Stimulated activated CD8-positive, alpha-beta memory T cell treated with anti-CD3 and anti-CD28 coated beads, Interleukin-7, amount 100 ng/mL, for 48 hours (primary cell): ENCODE measurements at regions not wholly inside any gene's neighbourhood (a gene's known extent, or its start where the extent isn't known, plus 50 kb on each side); places are given as distances from the start of the nearest gene placed in this dataset.
"Not testable (repeated sequence)": the region's sequence is repeated elsewhere in the genome, so short reads cannot be mapped to it uniquely, and the experiment has no call there.

Source experiments
- DNase-seq, 2 donors: peaks; one replicate each; pipeline ENCODE4 v3.0.0-alpha.2; 2020; ENCODE audit warnings: low read depth in 1 of 2; ENCODE audit errors: extremely low read depth in 1 of 2

DNA sequence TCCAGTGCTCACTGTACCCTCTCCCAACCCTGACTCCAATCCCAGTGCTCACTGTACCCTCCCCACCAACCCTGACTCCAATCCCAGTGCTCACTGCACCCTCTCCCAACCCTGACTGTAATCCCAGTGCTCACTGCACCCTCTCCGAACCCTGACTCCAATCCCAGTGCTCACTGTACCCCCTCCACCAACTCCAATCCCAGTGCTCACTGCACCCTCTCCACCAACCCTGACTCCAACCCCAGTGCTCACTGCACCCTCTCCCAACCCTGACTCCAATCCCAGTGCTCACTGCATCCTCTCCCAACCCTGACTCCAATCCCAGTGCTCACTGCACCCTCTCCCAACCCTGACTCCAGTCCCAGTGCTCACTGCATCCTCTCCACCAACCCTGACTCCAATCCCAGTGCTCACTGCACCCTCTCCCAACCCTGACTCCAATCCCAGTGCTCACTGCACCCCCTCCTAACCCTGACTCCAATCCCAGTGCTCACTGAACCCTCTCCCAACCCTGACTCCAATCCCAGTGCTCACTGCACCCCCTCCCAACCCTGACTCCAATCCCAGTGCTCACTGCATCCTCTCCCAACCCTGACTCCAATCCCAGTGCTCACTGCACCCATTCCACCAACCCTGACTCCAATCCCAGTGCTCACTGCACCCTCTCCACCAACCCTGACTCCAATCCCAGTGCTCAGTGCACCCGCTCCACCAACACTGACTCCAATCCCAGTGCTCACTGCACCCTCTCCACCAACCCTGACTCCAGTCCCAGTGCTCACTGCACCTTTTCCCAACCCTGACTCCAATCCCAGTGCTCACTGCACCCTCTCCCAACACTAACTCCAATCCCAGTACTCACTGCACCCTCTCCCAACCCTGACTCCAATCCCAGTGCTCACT, 136.3 kb upstream of the ZNF618 start:
- DNase-seq: not testable (repeated sequence)

DNA sequence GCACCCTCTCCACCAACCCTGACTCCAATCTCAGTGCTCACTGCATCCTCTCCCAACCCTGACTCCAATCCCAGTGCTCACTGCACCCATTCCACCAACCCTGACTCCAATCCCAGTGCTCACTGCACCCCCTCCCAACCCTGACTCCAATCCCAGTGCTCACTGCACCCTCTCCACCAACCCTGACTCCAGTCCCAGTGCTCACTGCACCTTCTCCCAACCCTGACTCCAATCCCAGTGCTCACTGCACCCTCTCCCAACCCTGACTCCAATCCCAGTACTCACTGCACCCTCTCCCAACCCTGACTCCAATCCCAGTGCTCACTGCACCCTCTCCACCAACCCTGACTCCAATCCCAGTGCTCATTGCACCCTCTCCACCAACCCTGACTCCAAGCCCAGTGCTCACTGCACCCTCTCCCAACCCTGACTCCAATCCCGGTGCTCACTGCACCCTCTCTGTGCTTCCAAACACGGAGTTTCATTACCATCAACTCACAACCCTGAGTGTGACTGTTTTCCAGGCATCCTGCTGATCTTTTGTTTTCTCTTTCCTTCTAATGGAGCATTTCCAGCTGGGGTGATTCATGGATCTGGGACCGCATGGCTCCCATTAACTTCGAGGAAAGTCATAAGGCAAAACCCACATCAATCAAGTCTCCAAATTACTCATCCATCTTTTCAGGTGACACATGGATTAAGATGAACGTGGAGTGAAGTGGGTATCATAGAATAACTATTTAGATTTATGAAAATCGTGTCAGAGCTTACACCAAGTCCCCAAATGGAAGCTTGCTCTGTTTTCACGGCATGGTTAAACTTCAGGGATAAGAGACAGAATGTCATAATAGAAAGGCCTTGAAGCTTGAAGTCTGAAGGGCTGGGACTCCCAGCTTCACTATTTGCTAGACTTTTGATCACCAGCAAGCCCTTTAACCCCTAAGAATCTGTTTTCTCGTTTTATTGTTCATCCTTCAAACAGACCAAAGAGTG, 135.3 kb upstream of the ZNF618 start:
- DNase-seq: not testable (repeated sequence)

DNA sequence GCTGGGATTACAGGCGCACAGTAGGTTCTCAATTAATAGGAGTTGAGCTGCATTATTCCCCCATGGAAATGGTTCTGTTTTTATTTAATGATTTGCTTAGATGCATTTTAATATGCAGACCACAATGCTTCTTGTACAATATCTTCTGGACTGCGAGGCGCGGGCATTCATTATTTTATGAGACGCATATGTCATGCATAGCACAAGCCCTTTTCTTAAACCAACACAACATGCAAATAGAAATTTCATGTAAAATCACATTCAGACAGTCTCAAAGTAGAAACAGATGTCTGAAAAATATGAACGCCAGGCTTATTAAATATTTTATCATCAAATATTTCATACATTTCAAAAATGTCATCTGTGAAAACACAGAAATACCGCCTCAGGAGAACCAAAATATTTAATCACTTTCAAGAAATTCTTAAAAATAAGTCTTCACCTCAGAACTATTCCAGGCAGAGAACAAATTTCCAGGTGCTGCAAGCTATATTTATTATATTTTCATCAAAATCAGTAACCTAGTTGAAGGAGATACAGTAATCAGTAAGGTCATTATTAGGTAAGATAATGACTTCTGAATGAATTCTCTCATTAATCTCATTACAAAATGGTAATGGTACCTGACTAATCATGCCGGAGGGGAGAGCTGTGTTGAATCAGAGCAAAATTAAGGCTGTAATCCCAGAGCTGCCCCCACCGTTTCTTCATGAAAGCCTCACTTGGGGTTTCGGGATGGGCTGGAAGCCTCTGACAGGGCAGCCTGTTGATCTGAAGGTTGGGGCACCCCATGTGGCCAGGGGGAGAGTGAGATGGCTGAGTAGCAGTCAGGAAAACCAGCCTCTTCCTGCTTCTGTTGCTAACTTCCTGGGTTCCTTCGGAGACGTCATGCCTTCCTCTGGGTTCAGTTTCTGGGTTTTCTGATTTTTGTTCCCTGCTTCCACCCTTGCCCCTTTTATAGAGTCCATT, 133.9 kb upstream of the ZNF618 start:
- DNase-seq: no peak

DNA sequence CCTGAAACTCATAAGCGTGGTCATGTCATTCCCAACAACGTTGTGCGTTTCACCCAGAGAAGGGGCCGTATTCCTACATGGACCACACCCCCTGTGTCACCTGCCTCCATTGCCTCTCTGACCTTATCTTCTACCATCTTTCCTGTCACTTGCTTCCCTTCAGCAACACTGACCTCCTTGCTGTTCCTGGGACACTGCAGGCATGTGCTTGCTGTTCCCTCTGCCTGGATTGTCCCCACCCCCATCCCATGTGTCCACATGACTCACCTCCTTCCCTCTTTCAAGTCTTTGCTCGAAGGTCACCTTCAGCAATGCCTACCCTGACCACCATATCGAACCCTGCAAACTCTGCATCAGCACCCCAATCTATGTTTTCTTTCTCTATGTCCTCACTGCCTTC, 133.2 kb upstream of the ZNF618 start:
- no peak for DNase-seq

DNA sequence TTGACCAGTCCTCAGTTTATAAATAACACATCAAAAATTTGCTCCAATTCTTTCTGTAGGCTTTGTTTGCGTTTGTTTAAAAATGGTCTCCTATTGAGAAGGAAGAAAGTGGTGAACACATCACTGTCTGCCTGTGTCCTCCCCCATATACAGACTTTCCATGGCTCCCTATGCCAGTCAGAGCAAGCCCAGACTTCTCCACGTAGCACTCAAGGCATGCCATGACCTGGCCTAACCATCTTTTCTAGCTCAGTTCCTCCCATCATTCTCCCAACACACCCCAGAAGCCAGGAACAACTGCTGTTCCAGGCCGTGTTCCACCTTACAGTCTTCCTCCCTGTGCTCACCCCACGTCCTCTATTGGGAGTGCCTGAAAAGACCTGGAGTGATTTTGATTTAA, 129.6 kb upstream of the ZNF618 start:
- no peak for DNase-seq

DNA sequence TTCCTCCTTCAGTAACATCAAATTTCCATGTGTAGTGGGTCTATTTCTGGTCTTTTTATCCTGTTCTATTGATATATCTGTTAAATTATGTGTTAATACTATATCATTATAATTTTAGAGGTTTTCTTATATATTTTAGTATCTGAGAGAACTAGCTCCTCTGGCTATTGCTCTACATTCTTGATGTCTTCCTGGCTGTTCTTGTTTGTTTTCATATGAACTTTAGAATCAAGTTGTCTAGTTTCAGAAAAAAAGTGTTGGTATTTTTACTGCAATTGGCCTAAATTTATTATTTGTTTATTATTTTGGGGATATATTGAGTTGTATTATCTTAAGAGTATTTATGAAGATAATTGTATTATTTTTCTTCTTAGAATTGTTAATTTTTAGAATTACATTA, 128.0 kb upstream of the ZNF618 start:
- DNase-seq: no peak

DNA sequence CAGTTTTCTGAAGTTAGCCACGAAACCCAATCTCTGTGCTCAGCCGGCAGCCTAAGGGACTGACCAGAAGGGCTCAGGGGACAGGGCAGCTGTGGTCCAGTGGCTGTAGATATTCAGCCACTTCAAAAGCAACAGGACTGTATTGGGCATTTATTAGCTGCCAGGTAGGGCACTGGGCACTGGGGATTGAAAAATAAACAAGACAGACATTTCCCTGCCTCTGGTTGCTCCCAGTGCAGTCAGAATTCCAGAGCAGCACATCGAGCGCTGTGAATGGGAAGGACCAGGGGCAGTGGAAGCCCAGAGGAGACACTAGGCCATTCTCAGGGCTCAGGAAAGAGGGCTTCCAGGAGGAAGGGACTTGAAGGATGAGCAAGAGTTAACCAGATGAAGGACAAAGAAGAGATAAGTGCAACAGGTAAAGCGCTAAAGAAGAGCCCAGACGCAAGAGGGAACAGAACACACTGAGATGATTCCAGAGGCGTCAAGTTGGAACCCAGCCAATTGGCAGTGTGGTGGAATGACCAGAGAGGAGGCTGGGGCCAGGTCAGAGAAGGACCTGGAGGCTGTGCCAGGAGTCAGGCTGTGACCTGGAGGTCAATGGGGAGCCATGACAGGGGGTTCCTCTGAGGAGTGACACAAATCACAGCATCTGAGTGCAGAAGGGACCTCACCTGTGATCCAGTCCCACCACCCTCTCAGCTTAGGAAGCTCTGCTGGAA, 122.5 kb upstream of the ZNF618 start:
- DNase-seq: no peak

DNA sequence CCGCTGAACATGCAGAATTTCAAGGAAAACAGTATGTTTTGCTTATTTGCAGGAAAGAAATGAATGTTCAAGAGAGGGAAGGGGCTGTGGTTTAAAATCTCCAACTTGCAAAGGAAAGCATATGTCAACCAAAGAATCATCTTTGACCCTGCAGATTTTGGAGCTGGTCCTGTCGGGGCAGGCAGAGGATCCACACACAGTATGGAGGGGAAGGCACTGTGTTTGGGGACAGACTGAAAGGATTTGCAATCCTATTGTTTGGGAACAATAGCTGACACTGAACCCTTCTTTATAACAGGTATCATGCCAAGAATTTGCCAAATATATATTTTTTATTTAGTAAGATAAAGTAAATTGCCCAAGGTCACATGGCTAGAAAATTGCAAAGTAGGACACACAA, 121.4 kb upstream of the ZNF618 start:
- DNase-seq: no peak

DNA sequence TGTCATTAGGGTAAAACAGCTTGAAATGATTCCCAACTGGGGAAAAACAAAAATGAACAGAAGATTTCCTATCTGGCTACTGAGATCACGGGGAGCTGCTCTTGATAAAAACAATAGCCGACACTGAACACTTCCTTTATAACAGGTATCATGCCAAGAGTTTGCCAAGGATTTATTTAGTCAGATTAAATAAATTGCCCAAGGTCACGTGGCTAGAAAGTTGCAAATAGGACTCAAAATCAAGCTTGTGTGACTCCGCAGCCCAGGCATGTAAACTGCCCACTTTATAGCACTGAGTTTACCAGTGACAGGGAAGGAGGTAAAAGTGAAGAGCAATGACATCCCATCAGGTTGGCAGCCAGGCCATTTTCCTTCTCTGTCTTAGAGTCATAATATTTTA, 120.7 kb upstream of the ZNF618 start:
- DNase-seq: no peak

DNA sequence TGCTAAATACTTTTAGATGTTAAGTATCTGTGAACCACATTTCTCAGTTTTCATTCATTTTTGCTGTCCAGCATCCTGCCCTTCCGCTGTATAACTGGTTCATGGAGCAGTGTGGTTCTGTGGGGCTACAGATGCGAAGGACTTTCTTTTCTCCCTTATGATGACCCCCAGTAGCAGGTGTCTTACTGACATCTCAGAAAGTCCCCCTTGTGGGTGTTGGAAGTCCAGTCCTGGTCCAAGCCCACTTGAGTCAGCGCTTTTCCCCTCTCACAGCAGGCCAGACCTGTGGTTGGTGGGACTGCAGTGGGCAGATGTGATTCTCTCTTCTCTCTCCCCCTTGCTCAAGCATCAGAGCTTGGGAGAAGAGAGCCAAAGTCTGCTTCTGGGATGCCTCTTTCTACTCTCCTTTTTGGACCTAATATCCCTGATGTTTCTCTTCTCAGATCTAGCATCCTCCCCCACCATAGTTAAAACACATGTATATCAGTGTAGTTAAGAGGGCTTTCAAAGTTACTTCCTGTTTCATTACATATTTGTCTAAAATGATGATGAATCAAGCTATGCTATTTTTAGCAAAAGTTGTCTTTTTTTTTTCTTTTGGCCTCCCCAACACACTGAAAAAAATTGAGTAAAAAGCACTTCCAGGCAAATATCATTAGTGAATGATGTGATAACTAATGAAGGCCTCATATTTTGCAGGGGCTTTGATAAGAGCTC, 119.5 kb upstream of the ZNF618 start:
- DNase-seq: no peak

DNA sequence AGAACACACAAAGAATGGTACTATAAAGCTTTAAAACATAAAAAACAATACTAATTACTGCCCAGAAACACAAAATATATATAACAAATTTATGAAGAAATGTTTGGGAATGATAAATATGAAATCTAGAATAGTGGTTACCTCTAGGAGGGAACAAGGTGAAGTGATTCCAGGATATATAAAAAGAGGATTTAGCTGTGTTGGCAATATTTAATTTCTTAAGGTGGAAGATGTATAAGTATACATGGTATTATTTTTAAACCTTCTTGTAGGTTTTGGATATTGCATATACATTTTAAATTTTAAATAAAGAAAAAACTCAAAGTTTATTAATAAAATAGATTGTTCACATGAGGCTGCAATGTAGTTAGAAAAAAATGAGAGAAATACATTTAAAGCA, 112.7 kb upstream of the ZNF618 start:
- DNase-seq: no peak

DNA sequence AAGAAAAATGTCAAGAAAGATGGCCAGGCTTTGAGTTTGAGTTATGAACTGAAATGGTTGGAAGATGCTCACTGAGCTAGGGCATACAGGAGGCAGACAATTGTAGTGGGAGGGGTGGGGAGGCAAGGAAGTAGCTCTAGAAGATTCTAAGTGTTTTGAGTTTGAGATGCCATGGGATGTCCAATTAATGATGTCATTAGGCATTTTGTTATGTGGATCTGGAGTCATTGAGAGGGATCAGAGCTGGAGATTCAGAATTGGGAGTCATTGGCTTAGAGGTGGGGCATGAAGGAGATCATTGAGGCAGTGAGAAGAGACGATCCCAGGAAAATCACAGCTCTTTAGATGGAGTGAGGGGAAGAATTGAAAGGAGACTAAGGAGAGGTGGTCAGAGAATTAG, 111.5 kb upstream of the ZNF618 start:
- DNase-seq: no peak

DNA sequence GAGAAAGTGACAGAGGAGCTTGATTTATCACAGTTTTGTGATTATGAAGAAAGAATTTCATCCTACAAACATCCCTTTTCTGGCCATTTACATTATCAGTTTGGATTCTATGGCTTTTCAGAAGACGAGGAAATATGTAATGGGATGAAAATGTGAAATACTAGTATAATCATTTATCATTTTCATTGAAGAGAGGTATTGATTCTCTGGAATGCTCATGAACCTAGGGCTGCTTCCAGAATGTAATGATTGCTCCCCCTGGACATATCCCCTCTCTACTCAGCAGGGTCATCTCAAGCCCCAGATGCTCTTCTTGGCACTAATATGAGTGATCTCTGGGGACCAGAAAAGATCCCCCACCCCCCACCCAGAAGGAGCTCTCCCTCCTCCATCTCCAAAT, 106.7 kb upstream of the ZNF618 start:
- no peak for DNase-seq

DNA sequence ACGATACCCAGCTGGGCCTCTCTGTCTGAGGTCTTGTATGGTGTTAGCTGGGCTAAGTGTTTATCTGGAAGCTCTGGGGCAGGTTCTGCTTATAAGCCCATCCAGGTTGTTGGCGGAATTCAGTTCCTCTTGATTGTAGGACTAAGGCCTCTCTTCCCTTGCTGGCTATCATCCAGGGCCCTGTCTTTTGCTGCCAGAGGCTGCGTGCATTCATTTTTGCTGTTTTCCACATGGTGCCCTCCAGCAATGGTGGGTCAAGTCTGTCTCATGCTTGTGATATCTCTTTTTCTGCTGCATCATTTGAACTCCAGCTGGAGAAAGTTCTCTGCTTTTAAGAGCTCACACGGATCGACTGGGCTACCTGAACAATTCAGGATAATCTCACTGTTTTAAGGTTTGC, 105.7 kb upstream of the ZNF618 start:
- no peak for DNase-seq

DNA sequence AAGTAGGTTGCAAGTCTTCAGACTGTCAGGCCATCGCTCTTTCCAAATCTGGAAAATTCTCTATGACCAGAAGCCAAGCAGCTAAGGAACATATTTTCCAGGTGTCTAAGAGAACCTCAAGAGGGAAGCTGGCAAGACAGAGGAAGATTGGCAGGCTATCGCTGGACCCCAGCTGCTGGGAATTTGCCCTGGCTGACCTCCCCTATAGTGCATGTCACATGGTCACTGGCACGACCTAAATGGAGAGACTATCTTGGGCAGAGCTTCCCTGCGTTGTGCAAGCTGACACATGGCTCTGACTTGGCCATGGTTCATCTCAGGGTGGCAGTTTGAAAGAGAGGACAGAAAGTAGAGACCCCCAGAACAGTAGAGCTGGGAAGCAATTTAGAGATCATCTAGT, 104.9 kb upstream of the ZNF618 start:
- DNase-seq: no peak

DNA sequence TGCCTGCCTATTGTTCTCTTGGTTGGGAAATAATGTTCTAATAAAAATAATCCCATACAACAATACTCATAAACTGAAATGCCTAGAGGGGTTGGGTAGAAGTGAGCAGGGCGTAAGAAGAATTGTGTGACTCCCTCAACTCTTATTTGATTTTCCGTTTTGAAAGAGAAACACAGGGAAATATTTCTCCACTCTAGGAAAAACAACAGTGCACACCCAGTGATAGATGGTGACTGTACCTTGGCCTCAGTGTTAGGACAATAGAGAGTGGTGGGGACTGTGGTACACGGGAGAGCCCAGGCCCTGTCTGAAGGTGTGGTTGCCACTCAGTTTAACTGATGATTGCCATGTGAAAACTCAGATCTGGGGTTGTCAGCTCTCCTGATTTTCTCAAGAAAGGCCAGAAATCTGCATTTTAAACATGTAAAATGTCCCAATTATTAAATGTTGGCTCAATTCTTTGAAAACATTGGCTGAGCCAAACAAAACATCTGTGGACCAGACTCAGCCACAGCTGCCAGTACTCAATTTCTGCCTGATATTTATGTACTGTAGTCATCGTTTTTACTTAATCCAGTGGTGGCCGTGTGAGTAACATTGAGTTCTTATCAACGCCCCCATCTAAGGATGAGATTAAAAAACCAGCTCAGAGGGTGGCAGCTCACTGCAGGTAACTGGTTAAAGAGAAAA, 103.8 kb upstream of the ZNF618 start:
- no peak for DNase-seq

DNA sequence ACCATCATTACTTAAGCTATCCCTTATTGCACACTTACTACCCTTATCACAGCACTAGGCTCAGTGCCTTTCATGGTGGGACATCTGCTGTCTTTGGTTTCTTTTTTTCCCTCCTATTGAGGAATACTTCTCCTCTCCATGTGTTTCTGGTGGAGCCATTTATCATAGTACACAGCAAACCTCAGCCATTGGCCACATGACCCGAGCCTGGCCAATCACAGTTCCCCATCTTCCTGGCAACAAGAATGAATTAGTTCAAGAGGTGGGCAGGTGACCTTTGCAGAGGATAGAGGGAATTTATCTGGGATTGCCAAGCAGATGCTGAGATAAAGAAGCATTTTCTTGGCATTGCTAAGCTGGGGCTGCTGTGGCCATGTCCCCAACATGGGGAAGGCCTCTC, 101.1 kb upstream of the ZNF618 start:
- DNase-seq: no peak

DNA sequence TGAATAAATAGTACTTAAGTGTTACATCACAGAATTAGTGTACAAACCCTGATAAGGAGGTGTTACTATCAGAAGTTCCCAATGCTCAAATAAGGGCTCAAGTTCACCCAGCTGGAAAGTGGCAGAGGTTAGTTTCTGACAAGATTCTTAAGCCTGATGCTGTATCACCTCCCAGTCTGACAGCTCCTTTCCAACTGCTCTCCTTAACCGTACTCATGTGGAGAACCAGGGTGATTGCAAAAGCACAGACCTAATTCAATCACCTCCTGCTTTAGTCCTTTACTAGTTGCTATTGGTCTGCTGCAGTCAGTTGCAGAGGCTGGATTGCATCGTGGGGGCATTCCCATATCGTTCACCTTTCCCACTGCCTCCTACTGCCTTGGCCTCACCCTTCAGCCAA, 100.4 kb upstream of the ZNF618 start:
- no peak for DNase-seq

DNA sequence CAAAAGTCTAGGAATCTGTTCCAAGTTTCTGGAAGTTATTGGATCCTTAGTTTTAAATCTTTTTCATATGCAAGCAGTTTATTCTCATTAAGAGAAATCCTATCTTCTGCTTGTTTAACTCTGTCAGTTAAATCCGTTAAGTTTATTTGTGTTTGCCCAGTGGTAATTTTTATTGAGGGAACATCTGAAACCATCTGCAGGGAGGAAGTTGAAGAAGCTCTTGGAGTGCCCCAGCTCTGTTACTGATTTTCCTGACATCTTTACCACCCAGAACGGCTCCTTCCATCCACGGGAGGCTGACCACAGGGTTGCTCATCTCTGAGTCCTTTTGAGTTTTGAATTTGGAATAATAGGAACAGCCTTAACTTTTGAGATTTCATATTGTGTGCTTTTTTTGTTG, 99.9 kb upstream of the ZNF618 start:
- DNase-seq: no peak
